C4-2B (cell line): ENCODE measurements at regions not wholly inside any gene's neighbourhood (a gene's known extent, or its start where the extent isn't known, plus 50 kb on each side); places are given as distances from the start of the nearest gene placed in this dataset.

ENCODE experiments used
- H3K27ac ChIP-seq: fragments of 450-650 bp; 2 replicates; pipeline ENCODE4 v1.5.1; 2017
- ZFX ChIP-seq: fragments of 450-650 bp; IDR thresholded peaks from 2 replicates; pipeline ENCODE4 v1.6.1; 2017
- TF ChIP-seq, protein P1 (sequence below): fragments of 450-650 bp; conservative IDR thresholded peaks from 2 replicates; pipeline ENCODE4 v1.5.1; 2017; ENCODE audit warnings: mild to moderate bottlenecking

DNA sequence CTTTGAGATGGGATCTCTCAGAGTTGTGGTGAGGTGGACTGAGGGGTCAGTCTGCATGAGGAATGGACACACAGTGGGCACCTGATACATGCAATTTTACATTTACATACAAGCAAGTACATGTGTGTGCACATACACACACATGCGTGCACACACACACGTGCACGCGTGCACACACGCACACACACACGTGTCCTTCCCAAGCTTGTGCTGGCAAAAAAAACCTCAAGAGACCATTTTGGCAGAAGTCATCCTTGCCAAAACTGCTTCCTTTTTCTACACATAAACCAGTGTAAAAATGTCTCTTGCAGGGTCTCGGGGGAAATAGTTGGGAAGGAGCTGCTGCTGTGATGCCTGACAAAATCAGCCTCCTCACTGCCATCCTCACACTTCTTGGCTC is 279.5 kb upstream of the POU3F3 start:
- no peak overlapping the region for H3K27ac ChIP-seq
- no peak for TF ChIP-seq ZFX
- TF ChIP-seq, protein P1, sequence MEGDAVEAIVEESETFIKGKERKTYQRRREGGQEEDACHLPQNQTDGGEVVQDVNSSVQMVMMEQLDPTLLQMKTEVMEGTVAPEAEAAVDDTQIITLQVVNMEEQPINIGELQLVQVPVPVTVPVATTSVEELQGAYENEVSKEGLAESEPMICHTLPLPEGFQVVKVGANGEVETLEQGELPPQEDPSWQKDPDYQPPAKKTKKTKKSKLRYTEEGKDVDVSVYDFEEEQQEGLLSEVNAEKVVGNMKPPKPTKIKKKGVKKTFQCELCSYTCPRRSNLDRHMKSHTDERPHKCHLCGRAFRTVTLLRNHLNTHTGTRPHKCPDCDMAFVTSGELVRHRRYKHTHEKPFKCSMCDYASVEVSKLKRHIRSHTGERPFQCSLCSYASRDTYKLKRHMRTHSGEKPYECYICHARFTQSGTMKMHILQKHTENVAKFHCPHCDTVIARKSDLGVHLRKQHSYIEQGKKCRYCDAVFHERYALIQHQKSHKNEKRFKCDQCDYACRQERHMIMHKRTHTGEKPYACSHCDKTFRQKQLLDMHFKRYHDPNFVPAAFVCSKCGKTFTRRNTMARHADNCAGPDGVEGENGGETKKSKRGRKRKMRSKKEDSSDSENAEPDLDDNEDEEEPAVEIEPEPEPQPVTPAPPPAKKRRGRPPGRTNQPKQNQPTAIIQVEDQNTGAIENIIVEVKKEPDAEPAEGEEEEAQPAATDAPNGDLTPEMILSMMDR: no peak

- TF ChIP-seq ZFX: no peak
- TF ChIP-seq, protein P1: no peak
- H3K27ac ChIP-seq: no peak overlapping the region
These were observed 276.8 kb upstream of the POU3F3 start for GRCh38 chr2:104577143-104577542.

DNA sequence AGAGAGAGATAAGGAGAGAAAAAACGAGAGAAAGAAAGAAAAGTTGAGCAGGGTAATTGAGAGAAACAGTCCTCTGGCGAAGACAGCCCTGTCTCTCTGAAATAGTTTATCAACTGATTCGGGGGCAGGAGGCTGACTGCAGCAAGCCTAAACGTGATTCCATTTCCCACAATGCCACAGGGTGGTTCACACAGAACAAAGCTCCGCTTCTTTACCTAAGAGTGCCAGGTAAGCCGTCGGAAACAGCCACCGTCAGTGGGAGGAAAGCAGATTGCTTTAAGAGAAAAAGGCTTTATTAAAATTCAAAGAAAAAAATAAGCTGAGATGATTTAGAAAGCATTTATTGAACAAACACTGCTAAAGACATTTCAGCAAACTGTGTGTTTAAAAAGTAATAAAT is 271.4 kb upstream of the POU3F3 start:
- no peak for TF ChIP-seq ZFX
- TF ChIP-seq, protein P1: no peak
- H3K27ac ChIP-seq: no peak overlapping the region

- TF ChIP-seq ZFX: no peak
- TF ChIP-seq, protein P1: no peak
- H3K27ac ChIP-seq: no peak overlapping the region
These were observed 270.1 kb upstream of the POU3F3 start for GRCh38 chr2:104583811-104584210.

- no peak for TF ChIP-seq ZFX
- TF ChIP-seq, protein P1: no peak
- H3K27ac ChIP-seq: no peak overlapping the region
These were observed 269.5 kb upstream of the POU3F3 start for GRCh38 chr2:104584393-104584792.

DNA sequence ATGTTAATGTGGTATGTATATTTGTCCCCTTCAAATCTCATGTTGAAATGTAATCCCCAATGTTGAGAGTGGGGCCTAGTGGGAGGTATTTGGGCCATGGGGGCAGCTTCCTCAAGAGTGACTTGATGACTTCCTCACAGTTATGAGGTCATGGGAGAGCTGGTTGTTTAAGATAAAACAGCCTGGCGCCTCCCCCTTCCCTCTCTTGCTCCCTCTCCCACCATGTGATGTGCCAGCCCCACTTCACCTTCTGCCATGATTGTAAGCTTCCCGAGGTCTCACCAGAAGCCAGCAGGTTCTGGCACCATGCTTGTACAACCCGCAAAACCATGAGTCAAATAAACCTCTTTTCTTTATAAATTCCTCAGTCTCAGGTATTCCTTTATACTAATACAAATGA is 258.3 kb upstream of the POU3F3 start:
- H3K27ac ChIP-seq: no peak overlapping the region
- no peak for TF ChIP-seq ZFX
- TF ChIP-seq, protein P1: no peak

- H3K27ac ChIP-seq: no peak overlapping the region
- TF ChIP-seq ZFX: no peak
- TF ChIP-seq, protein P1: no peak
These were observed 256.0 kb upstream of the POU3F3 start for GRCh38 chr2:104597942-104598341.

DNA sequence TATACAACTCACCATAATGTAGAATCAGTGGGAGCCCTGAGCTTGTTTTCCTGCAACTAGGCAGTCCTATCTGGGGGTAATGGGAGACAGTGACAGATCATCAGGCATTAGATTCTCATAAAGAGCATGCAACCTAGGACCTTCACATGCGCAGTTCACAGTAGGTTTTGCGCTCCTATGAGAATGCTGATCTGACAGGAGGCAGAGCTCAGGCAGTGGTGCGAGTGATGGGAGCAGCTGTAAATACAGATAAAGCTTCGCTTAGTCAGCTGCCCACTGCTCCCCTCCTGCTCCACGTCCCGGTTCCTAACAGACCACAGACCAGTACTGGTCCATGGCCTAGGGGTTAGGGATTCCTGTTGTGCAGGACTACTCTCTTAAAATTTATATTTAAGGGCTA is 255.3 kb upstream of the POU3F3 start:
- TF ChIP-seq, protein P1: no peak
- no peak for TF ChIP-seq ZFX
- H3K27ac ChIP-seq: no peak overlapping the region
